ENCODE measurements at regions not wholly inside any gene's neighbourhood (a gene's known extent, or its start where the extent isn't known, plus 50 kb on each side); places are given as distances from the start of the nearest gene placed in this dataset.

DNA sequence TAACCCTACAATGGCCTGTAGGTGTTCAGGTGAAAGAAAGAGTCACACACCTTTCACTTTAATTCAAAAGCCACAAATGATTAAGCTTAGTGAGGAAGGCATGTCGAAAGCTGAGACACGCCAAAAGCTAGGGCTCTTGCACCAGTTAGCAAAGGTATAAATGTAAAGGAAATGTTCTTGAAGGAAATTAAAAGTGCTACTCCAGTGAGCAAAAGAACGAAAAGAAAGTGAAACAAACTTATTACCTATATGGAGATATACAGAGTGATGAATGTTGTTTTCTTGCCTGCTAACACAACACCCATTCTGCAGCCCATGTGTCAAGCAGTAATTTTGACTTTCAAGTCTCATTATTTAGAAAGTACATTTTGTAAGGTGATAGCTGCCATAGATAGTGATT is 254.2 kb upstream of the SLC24A2 start:
- TF ChIP-seq, protein P1, sequence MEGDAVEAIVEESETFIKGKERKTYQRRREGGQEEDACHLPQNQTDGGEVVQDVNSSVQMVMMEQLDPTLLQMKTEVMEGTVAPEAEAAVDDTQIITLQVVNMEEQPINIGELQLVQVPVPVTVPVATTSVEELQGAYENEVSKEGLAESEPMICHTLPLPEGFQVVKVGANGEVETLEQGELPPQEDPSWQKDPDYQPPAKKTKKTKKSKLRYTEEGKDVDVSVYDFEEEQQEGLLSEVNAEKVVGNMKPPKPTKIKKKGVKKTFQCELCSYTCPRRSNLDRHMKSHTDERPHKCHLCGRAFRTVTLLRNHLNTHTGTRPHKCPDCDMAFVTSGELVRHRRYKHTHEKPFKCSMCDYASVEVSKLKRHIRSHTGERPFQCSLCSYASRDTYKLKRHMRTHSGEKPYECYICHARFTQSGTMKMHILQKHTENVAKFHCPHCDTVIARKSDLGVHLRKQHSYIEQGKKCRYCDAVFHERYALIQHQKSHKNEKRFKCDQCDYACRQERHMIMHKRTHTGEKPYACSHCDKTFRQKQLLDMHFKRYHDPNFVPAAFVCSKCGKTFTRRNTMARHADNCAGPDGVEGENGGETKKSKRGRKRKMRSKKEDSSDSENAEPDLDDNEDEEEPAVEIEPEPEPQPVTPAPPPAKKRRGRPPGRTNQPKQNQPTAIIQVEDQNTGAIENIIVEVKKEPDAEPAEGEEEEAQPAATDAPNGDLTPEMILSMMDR (IDR thresholded peaks at IDR 0.05) = no peak
- TF ChIP-seq POLR2A (IDR thresholded peaks at IDR 0.05) (no peak), EP300 (IDR thresholded peaks at IDR 0.05) (no peak), POLR2AphosphoS5 (IDR thresholded peaks at IDR 0.05) (no peak)

All from stomach (tissue), 4 donors.